GM19324 (cell line): ENCODE measurements at regions not wholly inside any gene's neighbourhood (a gene's known extent, or its start where the extent isn't known, plus 50 kb on each side); places are given as distances from the start of the nearest gene placed in this dataset.
"Not testable (repeated sequence)": the region's sequence is repeated elsewhere in the genome, so short reads cannot be mapped to it uniquely, and the experiment has no call there.

ENCODE experiments used
- ATAC-seq: cut with Tn5 transposase; IDR thresholded peaks from one replicate; pipeline ENCODE4 v1.9.1; 2021; ENCODE audit warnings: mild to moderate bottlenecking, moderate library complexity; ENCODE audit not compliant: unreplicated experiment, low FRiP score

DNA sequence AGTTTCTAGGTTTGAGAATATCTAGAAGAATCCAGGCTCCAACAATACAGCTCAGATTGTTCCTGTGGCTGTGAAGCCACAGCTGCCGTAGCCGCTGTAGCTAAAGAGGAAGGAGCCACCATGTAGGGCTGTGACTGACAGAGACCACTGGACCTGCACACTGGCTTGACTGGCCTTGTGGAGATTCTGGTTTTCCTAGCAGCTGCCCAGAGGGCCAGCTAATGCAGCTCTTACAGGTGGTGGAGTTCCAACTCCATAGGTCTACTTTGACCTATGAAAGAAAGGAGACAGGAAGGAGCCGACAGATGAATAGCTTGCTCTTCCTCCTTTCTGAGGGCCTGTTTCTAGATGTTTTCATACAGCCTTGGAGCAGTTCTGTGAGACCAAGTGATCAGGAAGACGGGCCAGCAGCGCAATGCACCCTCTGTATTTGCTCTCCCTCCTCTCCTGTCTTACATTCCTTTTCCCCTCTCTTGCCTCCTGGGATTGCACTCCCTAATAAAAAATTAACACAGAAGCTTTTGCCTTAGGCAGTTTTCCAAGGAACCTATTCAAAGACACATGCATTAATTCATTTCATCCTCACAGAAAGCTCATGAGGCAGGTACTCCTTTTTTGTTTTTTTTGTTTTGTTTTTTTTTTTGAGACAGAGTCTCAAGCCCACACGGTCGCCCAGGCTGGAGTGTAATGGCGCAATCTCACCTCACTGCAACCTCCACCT, 51.8 kb upstream of the MYB start:
- peak; percentile 38 for ATAC-seq

DNA sequence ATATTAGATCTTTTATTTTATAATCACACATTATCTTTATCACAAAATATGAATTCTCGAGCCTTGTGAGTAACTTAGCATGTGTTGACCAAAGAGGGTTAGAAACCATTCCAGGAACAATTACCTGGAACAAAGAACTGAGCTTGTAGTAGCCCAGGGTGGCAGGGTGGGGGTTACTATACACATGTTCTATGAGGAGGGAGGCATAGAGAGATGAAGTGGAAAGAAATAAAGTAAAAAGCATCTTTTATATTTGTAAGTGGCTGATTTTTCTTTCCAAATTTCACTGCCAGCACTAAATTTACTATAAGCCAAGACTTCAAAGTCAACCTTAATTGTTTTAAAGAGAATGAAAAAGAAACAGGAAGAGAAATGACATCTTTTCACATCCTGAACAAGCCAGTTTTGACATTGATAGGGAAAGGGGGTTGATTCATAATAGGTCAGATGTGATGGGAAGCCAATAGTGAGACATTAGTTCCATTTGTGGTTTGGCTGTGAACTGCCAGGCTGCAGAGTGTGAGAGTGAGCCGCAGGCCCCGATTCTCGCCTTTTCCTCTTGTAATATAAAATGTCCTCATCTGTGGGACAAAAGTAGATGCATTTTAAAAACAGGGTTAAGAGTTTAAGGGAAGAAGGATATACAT, 52.7 kb upstream of the MYB start:
- peak; percentile 68 for ATAC-seq

DNA sequence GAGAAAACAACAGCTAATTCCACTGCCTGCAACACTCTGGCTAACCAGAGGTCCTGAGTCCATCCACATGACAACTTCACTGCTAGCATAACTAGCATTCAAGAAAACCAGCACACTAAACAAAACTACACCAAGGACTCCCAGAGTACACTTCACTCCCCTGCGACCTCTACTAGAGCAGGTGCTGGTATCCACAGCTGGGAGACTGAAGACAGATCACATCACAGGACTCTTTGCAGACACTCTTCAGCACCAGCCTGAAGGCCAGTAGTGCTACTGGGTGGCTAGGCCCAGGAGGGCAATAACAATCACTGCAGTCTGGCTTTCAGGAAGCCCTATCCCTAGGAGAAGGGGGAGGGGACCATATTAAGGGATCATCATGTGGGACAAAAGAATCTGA, 54.4 kb upstream of the MYB start:
- no peak for ATAC-seq

DNA sequence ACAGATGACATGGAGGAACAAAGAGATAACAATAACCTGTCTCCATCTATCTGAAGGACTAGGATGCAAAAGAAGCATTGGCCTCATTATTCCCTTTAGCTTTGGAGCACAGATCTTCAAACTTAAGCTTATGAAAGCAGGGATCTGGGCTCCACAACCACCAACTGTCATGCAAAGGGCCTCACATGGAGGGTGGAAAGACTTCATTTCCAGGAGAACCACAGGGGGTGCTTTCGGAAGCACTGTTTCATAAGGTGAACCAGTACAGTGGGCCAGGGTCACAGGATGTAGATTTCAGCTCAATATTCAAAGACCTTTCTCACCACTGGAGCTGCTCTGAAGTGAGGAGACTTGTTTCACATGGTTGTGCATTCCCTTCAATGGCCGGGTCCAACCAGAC, 55.1 kb upstream of the MYB start:
- ATAC-seq: no peak

DNA sequence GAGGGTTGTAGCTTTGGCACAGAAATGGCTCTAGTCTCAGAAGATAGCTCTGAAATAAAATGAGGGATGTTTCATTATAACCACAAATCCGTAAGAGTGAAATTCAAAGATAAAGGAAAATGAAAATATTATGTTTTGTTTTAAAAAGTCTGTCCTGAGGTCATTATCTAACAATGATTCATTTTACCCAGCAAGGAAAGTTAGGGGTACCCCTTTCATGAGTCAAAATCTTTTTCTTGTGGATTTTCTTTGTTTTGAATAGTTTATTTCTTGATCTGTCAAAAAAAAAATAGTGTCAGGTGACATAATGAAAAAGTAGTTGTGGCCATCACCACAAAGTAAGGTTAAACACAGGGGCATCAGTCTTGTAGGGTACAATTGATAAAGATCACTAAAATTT, 59.7 kb upstream of the MYB start:
- ATAC-seq: no peak

DNA sequence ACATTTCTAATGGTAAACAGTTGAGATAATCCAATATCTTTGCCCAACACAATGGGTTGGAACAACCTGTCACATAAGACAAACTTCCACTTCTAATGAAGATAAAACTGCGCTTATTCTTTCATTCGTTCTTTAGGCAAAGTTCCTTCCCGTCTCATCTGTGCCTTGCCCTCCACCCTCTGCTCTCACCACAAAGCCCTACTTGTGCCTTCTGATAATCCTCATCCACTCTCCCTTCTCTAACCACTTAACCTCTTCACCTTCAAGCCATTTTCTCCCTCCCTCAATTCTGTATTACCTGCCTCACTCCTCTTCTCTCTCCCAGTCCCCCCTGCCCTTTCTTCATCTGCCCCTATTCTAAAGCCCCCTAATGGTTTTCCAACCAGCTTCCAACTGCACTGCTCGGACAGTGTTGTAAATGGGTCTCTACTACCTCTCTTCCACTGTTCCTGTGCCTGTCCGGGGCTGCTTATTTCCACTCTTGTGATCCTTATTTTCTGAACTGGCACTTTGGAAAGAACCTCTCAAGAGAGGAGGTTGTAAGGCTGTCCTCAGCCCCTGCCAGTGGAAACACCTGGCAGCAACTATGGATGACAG, 62.9 kb upstream of the MYB start:
- ATAC-seq: no peak

DNA sequence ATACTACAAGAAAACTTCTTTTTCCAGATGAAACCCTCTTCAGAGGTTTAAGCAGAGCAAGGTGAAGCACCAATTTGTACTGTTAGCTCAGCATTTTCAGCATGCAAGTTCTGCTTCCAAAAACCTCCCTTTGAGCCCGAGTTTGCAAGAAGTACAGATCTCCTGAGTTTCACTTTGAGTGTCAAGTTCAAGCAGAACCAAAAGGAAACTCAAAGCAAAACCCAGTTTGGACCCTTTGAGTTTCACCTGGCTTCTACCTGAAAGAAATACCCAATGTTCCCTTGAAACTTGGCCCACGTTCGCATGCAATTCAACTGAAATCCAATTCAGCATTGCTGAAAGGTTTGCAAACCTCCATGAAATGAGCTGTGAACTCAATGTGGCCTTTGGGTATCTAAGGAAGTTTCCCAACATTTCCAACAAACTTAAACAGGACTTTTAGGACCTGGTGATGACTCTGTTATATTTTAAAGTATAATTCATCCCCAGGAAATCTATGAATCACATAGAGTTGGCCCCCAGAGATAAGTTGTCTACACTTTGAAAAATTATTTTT, 62.9 kb upstream of the HBS1L start:
- ATAC-seq: no peak

DNA sequence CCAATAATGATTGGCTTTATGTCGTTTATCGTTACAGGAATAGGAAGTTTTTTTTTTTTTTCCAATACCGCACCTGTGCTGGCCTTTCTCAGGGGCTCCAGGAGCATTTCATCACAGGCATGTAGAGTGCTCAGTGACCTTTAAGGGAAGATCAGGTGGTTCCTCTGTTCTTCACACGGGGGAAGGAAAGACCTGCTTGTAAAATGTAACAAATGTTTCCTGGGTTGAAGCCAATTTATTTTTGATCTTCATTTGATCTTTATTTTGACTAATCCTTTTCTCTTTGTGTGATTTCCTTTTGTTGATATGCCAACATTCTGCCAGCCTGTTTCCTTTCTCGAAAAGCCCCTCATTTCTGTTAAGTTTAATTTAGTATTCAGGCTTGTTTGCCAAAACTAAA, 61.9 kb upstream of the HBS1L start:
- ATAC-seq: no peak

DNA sequence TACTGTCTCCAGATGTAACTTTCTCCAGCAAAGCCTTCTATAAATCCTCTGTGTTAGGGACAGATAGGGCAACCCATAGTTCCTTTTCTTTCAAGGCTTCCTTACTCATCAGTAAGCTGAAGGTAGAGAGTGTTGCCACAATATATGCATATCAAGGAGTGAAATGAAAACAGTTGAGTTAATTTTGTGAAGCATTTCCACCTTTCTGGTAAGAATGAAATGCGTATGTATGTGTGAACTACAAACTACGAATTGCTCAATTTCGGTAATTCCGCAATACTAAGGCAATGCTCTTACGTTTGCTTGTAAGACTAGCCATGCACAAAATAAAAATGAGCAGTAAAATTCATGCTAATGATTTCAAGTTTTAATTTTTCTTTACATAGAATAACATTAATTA, 61.2 kb upstream of the HBS1L start:
- ATAC-seq: no peak

DNA sequence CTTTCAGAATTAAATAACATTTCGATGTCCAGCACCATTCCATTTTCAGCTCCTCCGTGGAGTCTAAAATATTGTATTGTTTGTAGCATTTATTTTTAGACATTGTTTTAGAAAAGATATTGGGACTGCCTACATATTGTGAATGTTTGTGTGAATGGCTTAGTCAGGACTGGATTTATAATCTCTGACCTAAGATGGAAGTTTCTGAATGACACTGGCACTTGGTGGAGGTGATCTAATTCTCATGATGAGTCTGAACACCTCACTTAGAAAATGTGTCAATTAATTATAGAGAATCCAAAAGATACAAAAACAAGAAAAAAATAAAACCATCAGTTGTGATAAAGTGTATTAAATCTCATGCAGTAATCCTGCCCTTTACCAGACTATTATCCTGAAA, 60.8 kb upstream of the HBS1L start:
- ATAC-seq: no peak

DNA sequence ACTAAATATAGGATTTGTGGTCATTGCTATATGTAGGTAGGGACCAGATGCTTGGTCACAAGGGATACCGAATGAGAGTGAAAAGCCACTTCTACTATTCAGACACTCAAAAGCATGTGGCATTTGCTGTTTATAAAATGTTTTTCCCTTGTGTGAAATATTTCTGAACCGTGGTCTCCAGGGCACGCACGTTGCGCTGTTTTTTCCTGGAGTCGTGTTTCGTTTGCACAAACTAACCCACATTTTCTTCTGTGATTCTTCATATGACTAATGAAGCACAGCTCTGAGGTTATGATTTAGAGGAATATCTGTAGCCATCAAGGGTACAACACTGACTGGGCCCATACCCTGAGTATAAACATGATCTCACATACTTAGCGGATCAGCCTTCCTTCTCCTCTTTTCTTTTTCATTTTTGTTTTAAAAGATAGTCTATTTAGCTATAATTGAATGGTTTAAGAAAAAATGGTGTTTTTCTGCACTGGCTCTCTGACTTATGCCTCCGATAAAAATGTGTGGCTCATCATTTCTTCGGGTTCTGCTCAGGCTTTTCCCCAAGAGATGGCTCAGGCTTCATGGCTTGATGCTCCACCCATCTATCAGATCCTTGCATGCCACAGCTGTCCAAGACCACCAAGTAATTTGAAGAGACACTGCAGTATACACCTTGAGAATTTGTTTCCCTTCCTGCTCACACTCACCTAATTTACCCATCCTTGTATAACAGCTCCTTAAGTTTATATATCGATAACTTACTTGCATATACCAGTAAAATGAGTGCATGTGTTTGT, 59.9 kb upstream of the HBS1L start:
- ATAC-seq: no peak

DNA sequence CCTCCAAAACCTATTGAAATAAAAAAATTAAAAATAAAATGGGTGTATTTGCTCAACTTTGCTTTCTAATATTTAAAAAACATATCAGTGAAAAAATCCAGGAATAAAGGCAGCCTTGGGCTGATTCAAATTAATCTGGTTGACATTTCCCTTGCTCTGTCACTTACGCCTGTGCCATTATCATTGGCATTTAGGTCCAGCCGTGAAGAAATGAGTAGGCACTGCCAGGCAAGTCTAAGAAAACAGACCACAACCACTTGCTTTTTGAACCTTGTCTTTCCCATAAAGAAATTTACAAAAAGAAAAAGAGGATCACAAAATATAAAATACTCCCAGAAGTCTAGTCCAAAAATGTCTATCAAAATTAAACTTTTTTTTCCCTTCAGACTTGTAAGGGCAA, 59.2 kb upstream of the HBS1L start:
- no peak for ATAC-seq

DNA sequence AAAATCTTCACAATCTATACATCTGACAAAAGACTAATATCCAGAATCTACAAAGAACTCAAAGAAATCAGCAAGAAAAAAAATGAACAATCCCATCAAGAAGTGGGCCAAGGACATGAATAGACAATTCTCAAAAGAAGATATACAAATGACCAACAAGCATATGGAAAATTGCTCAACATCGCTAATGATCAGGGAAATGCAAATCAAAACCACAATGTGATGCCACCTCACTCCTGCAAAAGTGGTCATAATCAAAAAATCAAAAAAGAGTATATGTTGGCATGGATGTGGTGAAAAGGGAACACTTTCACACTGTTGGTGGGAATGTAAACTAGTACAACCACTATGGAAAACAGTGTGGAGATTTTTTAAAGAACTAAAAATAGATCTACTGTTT, 58.3 kb upstream of the HBS1L start:
- ATAC-seq: not testable (repeated sequence)

DNA sequence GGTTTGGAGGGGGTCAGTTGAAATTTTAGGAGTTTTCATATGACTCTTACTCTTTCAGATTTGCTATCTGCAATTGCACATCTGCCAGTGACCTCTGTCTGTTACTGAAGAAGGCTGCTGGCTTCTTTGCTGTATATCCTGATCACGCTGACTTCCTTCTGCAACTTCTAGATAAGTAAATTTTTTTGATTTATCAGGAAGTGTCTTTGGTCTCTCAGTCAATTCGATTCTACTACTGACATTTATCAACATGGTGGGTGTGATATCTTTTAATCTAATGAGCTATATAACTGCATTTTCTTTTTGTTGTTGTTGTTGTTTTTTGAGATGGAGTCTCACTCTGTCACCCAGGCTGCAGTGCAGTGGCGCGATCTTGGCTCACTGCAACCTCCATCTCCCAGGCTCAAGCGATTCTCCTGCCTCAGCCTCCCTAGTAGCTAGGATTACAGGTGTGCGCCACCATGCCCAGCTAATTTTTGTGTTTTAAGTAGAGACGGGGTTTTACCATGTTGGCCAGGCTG, 55.7 kb upstream of the HBS1L start:
- not testable (repeated sequence) for ATAC-seq

DNA sequence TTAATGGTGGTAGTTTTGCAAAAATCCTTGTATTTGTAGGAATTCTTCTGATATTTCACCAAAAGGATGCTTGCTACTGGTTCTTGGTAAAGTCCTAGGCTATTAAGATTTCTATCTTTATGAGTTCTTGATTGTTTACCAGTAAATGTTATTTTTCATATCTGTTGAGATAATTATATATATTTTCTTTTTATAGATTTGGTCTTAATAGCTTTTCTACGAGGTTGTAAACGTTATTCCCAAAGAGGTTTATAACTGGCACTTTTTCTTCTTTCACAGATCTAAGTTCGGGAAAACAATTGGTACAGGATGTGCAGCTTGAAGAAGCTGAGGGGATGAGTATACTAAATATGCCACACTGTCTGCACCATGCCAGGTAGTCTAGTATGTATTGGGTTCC, 55.1 kb upstream of the HBS1L start:
- ATAC-seq: no peak

DNA sequence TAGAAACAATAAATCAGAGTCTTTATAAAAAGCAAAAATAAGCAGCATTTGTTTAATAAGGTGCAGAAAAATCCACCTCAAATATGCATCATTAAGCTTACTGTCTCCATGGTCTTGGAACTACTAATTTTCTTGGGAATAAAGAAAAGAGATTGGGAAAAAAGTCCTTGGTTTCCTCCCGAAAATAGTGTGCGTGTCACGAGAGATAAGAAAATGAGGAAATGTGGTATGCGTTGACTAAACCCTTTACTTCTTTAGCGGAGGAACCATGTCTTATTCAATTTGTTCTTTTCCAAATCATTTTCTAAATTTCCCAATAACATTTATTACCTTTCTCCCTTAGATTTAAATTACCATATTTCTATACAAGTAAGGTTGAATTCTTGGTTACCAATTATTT, 54.1 kb upstream of the HBS1L start:
- no peak for ATAC-seq

DNA sequence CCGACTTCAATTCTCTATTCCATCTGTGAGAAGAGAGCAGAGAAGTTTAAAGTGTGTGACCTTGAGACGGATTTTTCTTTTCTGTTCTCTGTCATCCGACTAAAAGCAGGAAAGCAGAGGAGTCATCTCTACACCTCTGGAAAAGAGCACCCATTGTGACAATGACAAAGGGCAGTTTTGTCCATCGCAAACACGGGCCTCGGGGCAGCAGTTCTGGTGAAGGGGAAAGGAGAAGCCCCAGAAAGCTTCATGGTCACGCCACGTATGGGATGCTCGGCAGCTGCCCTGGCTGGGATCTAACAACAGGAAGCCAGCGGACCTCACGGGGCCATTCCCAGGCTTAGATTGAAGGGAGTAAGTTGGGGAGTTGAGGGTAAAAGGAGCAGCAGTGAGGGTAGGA, 52.0 kb upstream of the HBS1L start:
- no peak for ATAC-seq

DNA sequence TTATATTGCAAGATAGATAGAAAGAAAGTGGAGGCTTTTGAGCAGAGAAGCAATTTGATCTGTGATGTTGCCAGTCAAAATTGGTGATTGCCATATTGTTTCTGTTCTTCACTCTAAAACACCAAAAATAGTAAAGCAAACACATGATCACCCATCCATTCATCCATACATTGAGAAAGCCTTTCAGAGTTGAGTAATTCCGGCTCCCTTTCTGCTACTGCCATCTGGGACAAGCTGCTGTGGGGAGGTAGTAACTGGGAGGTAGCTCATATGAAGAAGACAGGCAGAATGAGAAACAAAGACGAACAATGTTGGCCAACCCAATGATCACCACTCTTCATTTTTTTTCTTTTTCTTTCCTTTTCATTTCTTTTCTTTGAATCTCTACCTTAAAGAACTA, 51.1 kb upstream of the HBS1L start:
- ATAC-seq: no peak

DNA sequence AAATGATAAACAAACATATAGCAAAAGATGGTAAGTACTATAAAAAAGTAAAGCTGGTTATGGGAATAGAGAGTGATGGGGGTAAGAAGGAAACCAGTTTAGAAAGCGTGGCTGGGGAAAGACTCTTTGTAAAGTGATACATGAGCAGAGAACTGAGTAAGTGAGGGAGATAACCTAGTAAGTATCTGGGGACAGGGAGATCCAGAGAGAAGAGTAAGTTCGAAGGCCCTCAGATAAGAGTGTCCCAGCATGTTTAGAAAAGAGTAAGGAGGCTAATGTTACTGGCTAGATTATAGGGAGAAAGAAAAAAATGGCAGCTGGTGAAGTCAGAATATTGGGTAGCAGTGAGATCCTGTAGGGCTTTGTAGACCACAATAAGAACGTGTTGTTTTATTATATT, 50.7 kb upstream of the HBS1L start:
- no peak for ATAC-seq
